GM19324 (cell line): ENCODE measurements at regions not wholly inside any gene's neighbourhood (a gene's known extent, or its start where the extent isn't known, plus 50 kb on each side); places are given as distances from the start of the nearest gene placed in this dataset.

Source experiments
- ATAC-seq: cut with Tn5 transposase; IDR thresholded peaks from one replicate; pipeline ENCODE4 v1.9.1; 2021; ENCODE audit warnings: mild to moderate bottlenecking, moderate library complexity; ENCODE audit not compliant: unreplicated experiment, low FRiP score

DNA sequence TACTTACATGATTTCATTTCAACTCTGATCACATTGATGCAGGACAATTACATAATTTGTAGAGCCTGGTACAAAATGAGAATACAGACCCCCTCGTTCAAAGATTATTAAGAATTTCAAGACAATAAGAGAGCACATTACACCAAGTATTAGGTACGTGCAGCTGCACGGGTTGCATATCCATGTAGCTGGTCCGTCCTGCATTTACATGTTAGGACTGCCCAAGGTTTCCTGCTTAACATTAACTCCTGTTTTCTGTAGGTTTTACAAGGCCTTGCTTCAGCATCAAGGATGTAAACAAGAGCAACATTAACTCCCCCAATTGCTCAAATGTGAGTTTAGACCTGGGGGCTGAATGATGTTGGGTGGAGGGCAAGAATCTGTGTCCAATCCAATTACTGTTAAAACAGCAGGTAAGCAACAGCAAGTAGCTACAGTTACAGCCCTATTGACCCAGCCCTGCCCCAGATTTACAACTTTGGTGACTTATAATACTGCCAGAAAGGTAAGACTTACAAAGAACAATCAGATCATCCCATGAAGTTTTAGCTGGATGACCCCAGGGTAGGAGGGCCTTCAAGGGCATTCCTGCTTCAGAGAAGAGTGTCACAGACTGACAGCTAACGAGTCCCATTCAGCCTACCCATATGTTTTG is 127.4 kb upstream of the PPP2R3A start:
- no peak for ATAC-seq

DNA sequence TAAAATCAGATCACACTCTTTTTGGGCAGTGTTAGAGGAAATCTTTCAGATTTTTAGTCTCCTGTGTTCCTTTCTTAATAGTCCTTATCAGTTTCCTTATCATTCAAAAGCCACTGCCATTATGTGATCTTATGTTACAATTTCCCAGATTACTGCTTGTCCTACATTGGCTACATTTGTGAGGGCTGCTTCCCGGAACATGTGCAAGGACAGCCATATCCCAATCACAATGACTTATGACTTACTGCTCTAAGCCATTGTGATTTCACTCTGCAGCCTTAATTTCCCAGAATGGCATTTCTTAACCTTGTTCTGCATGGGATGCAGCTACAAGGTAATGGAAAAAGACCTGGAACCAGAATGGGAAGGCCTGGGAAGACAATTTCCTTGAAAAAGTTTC is 125.1 kb upstream of the PPP2R3A start:
- ATAC-seq, result no peak

DNA sequence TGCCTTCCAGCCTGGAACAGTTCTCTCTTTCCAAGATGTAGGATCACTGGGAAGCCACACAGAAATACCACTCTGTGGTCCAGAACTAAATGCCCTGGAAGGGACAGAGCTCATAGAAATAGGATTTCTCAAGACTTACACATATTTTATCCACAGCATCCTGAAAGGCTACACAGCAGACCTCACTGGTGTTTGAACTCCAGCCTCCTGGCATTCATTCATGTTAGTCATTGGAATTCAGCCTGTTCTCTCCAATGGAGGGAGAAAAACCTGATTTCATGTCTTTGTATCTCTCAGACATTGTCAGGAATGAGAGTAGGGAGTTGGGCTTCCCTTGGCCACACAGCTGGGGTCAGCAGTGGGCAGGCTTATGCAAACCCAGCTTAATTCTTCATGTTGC is 121.1 kb upstream of the PPP2R3A start:
- ATAC-seq, result no peak

DNA sequence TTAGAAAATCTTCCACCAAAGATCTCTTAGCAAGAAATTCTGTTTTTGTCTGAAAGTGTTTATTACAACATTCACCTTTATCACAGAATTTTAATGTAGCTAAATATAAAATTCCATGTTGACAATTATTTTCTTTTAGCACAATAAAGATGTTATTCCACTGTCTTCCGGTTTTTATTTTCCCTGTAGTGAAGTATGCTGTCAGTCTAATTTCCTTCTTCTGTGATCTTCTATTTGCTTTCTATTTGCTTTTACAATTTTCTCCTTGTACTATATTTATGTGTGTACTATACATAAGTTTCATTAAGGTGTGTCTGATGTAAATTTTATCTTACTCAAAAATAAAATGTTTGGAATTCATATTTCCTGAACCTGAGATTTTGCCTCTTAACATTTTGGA is 117.5 kb upstream of the PPP2R3A start:
- ATAC-seq, result no peak

DNA sequence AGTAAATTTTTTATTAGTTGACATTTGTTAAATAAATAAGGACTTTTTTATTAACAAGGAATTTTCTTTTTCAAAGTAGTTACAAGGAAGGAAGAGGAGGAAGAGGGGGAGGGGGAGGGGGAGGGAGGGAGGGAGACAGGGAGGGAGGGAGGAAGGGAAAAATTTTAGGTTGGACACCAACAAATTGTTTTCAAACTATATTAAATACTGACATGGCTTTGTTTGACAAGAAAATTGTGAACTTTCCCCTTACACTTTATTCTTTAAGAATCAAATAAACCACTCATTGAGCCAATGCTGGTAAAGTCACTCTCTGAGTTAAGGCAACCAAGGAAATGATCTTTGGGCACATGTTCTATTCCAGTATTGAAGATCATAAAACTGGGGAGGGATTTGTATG is 115.7 kb upstream of the PPP2R3A start:
- ATAC-seq, result no peak

DNA sequence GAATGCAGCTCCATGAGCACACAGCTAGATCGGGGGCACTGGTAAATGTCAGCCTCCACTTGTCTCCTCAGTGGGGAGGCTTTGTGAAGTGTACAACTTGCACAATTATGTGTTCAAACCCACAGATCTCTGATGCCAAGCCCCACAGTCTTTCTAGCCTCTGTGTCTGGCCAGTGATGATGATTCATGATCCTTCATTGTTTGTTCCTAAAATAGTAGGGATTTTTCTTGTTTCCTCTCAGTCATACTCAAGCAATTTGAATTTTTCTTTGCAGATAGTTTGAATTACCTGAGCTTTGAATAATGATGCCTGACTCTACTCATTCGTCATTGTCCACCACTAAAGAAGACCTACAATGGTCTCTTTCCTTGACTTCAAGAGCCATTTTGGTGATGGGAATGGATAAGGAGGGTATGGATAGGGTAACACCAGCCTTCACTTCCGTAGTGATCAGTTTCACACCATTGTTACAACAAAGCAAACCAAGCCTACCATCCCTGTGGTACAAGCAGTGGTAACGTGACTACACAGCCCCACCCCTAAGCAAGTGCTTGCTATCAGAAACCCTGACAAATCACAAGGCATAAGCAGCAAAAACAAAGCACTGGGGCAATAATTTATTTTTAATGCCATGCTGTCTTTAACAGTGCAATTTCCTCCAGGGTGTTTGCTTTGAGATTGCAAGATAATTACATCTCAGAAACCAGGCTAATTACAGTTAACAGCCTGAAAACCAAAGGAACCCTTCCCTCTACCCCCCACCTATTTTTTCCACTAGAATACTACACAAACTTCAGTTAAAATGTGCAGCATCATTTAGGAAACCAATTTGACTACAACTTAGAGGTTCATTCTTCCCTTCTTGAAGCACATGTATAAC is 114.1 kb upstream of the PPP2R3A start:
- no peak for ATAC-seq

DNA sequence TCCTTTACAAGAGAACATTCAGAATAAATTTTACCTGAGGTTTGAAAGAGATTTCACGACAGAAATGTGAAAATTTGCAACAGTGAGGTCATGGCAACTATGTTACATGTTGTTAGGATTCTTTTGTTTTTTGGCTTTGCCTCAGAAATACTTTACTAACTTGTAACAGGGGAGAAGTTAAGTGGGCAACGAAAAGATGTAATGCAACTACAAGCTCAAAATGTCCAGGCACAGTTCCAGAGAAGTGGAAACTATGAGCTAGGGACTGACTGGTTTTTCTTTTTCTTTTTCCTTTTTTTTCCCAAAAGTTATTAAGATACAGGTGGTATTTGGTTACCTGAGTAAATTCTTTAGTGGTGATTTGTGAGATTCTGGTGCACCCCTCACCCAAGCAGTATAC is 111.5 kb upstream of the PPP2R3A start:
- ATAC-seq, result no peak

DNA sequence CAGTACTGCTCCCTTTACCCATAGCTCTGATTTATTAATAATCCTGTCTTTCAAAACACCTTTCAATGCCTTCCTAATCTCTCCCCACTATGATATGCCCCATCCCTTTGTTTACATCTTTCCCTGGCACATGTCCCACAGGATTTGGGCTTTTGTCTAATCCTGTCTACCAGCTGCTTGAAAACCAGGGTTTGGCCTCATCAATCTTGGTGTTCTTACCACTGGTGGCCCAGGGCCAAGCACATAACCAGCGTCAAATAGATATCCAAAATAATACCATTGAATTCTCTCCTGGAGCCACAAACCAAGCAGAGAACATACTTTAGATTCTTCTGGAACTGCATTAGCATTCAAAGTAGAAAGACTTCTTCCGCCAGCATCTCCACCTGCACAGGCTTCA is 104.8 kb upstream of the PPP2R3A start:
- ATAC-seq, result no peak

DNA sequence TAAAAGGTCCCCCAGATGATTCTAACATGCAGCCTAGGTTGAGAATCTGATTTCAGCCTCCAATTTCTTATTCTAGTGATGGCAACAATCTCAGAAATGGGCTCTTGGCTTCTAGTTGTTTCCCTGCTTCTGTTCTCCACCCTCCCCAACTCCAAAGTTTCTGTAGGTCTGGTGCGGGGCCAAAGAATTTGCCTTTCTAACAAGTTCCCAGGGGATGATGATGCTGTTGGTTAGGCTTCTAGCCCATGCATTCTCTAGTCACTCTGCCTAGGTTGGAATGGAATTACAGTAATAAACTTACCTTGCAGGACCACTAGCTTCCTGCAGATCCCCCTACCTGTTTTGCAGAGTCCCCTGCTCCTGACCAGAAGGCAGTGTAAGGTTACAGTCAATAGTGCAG is 103.2 kb upstream of the PPP2R3A start:
- ATAC-seq, result no peak

DNA sequence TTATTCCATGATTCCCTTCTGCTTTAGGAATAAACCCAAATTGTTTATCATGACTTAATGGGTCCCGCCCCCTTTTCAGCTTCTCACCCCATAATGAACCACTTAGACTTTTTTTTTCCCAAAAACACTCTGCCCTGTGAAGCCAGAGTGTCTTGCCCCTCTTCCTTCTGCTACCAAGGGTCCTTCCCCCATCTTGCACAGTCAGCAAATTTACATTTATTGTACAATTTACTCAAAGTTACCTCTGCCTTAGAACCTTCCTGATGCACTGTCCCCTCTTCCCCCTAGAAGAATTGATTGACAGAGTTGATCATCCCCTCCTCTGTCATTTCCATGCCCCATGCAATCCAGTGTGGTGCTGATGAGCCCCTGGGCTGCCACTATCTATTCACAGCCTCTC is 101.5 kb upstream of the PPP2R3A start:
- ATAC-seq, result no peak

DNA sequence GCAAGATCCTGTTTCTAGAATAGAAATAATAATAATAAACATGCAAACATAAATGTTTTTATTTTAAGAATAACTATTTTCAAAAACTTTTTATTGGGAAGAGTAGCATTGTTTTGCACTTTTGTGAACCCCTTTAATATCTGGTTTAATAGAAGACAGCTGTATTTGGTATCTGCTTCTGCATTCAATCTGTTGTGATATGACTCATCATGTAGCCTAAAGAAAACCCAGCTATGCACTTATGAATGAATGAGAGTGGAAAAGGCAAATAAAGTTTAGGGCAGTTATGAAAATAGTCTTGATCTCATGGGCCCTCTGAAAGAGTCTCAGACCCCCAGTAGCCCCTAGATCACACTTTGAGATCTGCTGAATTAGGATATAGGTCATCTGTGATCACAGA is 100.4 kb upstream of the PPP2R3A start:
- ATAC-seq, result no peak

DNA sequence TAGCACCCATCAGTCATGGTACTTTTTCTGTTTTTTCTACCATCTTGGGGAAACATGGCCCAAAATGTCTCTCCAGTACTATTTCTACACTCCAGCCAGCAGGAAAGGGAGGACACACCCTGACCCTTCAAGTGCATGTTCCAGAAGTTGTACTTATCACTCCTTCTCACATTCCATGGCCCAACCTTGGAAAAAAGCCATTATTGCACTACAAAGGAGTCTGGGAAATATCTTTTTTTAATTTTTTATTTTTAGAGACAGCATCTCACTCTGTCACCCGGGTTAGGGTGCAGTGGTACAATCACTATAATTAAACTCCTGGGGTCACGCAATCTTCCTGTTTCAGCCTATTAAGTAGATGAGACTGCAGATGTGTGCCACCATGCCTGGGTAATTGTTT is 100.0 kb upstream of the PPP2R3A start:
- no peak for ATAC-seq

DNA sequence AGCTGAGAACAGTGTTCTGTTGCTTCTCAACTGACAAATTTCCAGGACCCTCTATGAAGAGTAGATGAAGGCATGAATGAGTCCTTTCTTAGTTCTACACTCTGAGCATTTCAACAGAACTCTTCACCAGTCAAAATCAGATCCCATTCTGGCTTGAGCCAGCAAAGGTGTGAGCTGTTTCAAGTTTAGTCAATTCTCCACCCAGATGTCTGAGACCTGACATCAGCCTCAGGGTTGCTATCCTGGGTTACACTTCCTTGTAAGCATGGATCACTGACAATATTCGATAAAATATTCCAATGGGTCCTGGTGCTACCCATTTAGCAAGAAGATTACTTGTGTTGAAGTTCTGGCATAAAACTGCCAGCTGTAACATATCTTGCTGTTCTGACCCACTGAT is 97.6 kb upstream of the PPP2R3A start:
- no peak for ATAC-seq

DNA sequence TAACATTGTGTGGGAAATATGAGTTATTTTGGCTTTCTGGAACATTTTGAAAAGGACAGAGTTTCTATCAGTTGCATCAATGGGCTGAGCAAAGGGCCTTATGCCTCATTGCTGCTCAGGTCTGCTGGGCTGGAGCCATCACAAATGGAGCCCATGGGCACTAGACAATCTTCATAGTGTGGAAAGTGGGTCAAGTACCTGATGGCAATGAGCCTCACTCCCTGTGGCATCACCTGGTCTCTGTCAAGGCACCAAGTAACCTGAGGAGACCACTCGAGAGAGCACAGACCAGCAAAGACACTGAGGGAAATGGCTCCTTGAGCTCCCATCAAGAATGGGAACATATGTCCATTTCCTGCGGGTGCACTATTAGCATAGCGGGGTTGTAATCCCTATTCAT is 96.7 kb upstream of the PPP2R3A start:
- ATAC-seq, result no peak

DNA sequence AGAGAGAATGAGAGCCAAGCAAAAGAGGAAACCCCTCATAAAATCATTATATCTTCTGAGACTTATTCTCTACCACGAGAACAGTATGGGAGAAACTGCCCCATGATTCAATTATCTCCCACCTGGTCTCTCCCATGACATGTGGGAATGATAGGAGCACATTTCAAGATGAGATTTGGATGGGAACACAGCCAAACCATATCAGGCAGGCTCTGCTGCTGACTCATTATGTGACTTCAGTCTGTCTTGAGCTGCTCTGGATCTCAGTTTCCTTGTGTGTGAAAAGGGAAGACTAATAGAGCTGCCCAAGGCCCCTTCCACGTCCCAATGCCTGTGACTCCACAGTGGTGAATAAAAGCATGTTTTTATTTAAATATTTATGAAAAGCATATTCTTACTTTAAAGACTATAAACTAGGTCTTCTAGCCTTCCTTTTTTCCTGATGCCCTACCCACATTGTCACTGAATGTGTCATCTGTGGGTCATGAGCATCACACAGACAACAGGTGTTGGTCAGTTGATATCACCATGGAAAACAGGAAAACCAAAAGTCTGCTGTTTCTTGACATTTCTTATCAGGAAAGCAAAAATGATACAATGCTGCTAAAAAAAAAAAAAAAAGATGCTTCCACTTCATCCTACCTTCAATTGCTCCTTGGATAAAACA is 96.0 kb upstream of the PPP2R3A start:
- ATAC-seq, result no peak

DNA sequence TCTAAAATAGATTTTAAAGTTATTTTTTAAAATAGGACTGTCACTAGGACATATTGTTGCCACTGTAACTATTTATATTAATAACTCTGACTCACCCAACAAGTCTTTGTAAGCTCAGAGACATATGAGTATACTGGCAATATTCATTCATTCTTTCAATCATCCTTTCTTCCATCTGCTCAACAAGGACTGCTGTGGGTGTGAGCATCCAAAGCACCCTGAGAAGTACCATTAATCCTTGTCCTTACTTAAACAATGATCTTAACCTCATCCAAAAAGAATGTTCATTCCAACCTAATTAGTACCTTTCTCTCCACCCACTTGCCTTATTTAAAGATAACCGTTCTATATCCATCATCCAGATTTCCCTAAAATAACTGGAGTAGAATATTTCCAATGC is 94.2 kb upstream of the PPP2R3A start:
- ATAC-seq, result no peak

DNA sequence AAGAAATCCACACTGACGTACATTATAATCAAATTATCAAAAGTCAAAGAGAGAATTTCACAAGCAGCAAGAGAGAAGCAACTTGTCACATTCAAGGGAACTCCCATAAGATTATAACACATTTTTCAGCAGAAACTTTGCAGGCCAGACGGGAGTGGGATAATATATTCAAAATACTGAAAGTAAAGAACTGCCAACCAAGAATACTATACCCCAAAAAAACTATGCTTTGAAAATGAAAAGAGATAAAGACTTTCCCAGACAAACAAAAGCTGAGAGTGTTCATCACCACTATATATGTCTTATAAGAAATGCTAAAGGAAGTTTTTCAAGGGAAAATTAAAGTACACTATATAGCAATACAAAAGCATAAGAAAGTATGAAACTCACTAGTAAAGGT is 91.5 kb upstream of the PPP2R3A start:
- no peak for ATAC-seq

DNA sequence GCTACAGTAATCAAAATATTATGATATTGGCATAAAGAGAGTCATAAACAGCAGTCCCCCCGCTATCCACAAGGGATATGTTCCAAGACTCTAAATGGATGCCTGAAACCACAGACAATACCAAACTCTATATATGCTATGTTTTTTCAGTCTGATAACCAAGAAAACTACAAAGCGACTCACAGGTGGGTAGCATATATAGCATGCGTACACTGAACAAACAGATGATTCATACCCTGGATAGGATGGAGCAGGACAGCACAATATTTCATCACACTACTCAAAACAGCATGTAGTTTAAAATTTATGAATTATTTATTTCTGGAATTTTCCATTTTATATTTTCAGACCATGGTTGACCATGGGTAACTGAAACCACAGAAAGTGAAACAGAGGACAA is 87.0 kb upstream of the PPP2R3A start:
- no peak for ATAC-seq

DNA sequence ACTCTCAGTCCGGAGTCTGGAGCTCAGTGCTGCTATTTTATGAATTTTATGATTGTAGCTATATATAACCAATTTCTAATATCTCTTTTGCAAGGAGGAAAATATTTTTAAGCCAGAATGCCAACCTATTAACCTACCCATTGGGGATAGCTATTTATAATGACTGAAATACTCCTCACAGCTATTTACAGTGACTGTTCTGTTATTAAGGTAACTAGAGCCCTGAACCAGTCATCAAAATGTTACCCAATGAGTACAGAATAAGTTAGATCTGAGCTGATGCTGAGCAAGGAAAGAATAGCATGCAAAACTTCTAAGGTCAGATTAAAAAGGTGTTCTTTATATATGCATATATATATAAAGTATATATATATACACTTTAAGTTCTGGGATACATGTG is 79.6 kb upstream of the PPP2R3A start:
- ATAC-seq, result no peak

DNA sequence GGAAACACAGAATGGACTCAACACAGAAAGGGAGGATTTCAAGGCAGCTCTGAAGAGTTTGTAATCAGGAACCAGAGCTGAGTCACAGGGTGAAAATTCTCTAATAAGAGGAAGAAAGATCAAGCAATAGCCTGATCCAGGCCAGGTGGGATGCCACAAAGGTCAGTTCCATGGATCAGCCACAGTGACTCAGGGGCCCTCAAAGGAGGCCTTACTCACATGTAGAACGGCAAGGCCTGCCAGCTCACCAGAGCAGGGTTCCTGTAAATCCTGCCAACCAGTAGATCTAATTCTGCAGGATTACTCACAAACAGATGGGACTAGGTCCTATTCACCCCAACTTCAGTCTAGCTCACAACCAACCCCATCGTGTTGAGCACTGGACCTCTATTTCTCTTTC is 78.3 kb upstream of the PPP2R3A start:
- ATAC-seq, result no peak

DNA sequence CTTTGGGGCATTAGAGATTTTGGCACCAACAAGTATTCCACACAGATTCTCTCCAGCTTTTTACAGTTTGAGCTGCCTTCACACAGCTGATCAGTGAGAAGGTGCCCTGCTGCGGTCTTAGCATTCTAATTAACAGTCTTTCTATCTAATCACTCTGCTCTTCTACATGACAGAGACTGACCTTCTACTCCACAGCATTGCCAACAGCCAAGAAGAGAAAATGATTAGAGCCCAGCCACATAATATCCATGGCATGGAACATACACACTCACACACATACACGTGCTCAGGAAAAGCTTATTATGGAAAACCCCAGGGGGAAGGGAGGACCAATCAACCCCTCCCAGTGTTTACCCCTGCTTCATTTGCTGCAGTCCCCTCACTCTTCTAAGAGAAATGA is 76.1 kb upstream of the PPP2R3A start:
- ATAC-seq, result no peak

DNA sequence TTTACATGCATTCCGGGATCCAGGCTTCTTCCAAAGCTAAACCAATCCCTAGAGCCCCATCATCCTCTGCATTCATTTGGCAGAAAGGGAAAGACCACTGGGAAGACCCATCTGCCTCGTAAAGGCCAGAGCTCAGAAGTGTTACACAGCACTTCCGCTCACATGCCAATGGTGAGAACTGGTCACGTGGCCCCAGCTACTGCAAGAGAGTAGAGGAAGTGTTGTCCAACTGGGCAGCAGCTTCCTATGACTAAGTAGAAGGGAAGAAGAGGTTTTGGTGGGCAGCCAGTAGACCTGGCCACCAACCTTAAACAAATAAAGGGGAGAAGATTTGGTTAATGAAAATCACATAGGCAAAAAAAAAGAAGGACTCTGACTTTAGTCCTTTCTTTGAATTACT is 74.4 kb upstream of the PPP2R3A start:
- no peak for ATAC-seq
